ENCODE measurements at regions not wholly inside any gene's neighbourhood (a gene's known extent, or its start where the extent isn't known, plus 50 kb on each side); places are given as distances from the start of the nearest gene placed in this dataset.

- Histone ChIP-seq H3K79me2 (ENCODE audit: control insufficient read depth, insufficient read depth, low read length, unreplicated experiment) (no peaks in the 10 kb centered on the region), H3K4me3 (ENCODE audit: low read depth, low read length) (no peak overlapping the region), H3K36me3 (ENCODE audit: insufficient read depth, low read length) (no peaks in the 10 kb centered on the region), H3K27me3 (ENCODE audit: insufficient read depth, low read length) (no peaks in the 10 kb centered on the region), H3K4me1 (ENCODE audit: control insufficient read depth, insufficient read depth, low read length, unreplicated experiment) (no peaks in the 10 kb centered on the region), H3K27ac (ENCODE audit: low read depth, low read length) (no peak overlapping the region), H2AFZ (ENCODE audit: low read length, unreplicated experiment) (no peak overlapping the region)
These were observed 139.1 kb upstream of the DPT start for GRCh38 chr1:168867941-168868634.

GRCh38 chr1:168871531-168871930, 142.5 kb upstream of the DPT start:
- Histone ChIP-seq H3K4me1 (ENCODE audit: control insufficient read depth, insufficient read depth, low read length, unreplicated experiment) (no peaks in the 10 kb centered on the region), H3K79me2 (ENCODE audit: control insufficient read depth, insufficient read depth, low read length, unreplicated experiment) (no peaks in the 10 kb centered on the region), H3K36me3 (ENCODE audit: insufficient read depth, low read length) (no peaks in the 10 kb centered on the region), H2AFZ (ENCODE audit: low read length, unreplicated experiment) (no peak overlapping the region), H3K27ac (ENCODE audit: low read depth, low read length) (no peak overlapping the region), H3K27me3 (ENCODE audit: insufficient read depth, low read length) (no peaks in the 10 kb centered on the region), H3K4me3 (ENCODE audit: low read depth, low read length) (no peak overlapping the region)

- Histone ChIP-seq H3K4me3 (ENCODE audit: low read depth, low read length) (no peak overlapping the region), H3K4me1 (ENCODE audit: control insufficient read depth, insufficient read depth, low read length, unreplicated experiment) (peaks cover 5% of the 10 kb centered on the region), H2AFZ (ENCODE audit: low read length, unreplicated experiment) (no peak overlapping the region), H3K36me3 (ENCODE audit: insufficient read depth, low read length) (no peaks in the 10 kb centered on the region), H3K27me3 (ENCODE audit: insufficient read depth, low read length) (no peaks in the 10 kb centered on the region), H3K27ac (ENCODE audit: low read depth, low read length) (no peak overlapping the region), H3K79me2 (ENCODE audit: control insufficient read depth, insufficient read depth, low read length, unreplicated experiment) (no peaks in the 10 kb centered on the region)
These were observed 146.8 kb upstream of the DPT start for GRCh38 chr1:168875831-168876230.

- Histone ChIP-seq H3K27me3 (ENCODE audit: insufficient read depth, low read length) (no peaks in the 10 kb centered on the region), H3K4me1 (ENCODE audit: control insufficient read depth, insufficient read depth, low read length, unreplicated experiment) (peaks cover 5% of the 10 kb centered on the region), H3K36me3 (ENCODE audit: insufficient read depth, low read length) (no peaks in the 10 kb centered on the region), H3K4me3 (ENCODE audit: low read depth, low read length) (no peak overlapping the region), H2AFZ (ENCODE audit: low read length, unreplicated experiment) (no peak overlapping the region), H3K27ac (ENCODE audit: low read depth, low read length) (no peak overlapping the region), H3K79me2 (ENCODE audit: control insufficient read depth, insufficient read depth, low read length, unreplicated experiment) (no peaks in the 10 kb centered on the region)
These were observed 147.8 kb upstream of the DPT start for GRCh38 chr1:168876830-168877229.

- no peaks in the 10 kb centered on the region for H3K36me3 ChIP-seq (ENCODE audit: insufficient read depth, low read length)
- peak overlapping the region; percentile 62 for H2AFZ ChIP-seq (ENCODE audit: low read length, unreplicated experiment)
- H3K27me3 ChIP-seq (ENCODE audit: insufficient read depth, low read length) = no peaks in the 10 kb centered on the region
- H3K4me3 ChIP-seq (ENCODE audit: low read depth, low read length) = peak overlapping the region; percentile 49
- no peak overlapping the region for H3K27ac ChIP-seq (ENCODE audit: low read depth, low read length)
- H3K4me1 ChIP-seq (ENCODE audit: control insufficient read depth, insufficient read depth, low read length, unreplicated experiment) = peaks cover 5% of the 10 kb centered on the region
- H3K79me2 ChIP-seq (ENCODE audit: control insufficient read depth, insufficient read depth, low read length, unreplicated experiment) = no peaks in the 10 kb centered on the region
These were observed 151.1 kb upstream of the DPT start for GRCh38 chr1:168879896-168880734.

- Histone ChIP-seq H3K79me2 (ENCODE audit: control insufficient read depth, insufficient read depth, low read length, unreplicated experiment) (no peaks in the 10 kb centered on the region), H2AFZ (ENCODE audit: low read length, unreplicated experiment) (no peak overlapping the region), H3K4me1 (ENCODE audit: control insufficient read depth, insufficient read depth, low read length, unreplicated experiment) (peaks cover 5% of the 10 kb centered on the region), H3K36me3 (ENCODE audit: insufficient read depth, low read length) (no peaks in the 10 kb centered on the region), H3K4me3 (ENCODE audit: low read depth, low read length) (no peak overlapping the region), H3K27me3 (ENCODE audit: insufficient read depth, low read length) (no peaks in the 10 kb centered on the region), H3K27ac (ENCODE audit: low read depth, low read length) (no peak overlapping the region)
These were observed 152.8 kb upstream of the DPT start for GRCh38 chr1:168881656-168882260.

GRCh38 chr1:168887381-168887780, 158.4 kb upstream of the DPT start:
- Histone ChIP-seq H3K4me1 (ENCODE audit: control insufficient read depth, insufficient read depth, low read length, unreplicated experiment) (no peaks in the 10 kb centered on the region), H3K79me2 (ENCODE audit: control insufficient read depth, insufficient read depth, low read length, unreplicated experiment) (no peaks in the 10 kb centered on the region), H3K27ac (ENCODE audit: low read depth, low read length) (no peak overlapping the region), H3K36me3 (ENCODE audit: insufficient read depth, low read length) (no peaks in the 10 kb centered on the region), H3K4me3 (ENCODE audit: low read depth, low read length) (no peak overlapping the region), H3K27me3 (ENCODE audit: insufficient read depth, low read length) (no peaks in the 10 kb centered on the region), H2AFZ (ENCODE audit: low read length, unreplicated experiment) (no peak overlapping the region)

- Histone ChIP-seq H3K79me2 (ENCODE audit: control insufficient read depth, insufficient read depth, low read length, unreplicated experiment) (no peaks in the 10 kb centered on the region), H3K27me3 (ENCODE audit: insufficient read depth, low read length) (no peaks in the 10 kb centered on the region), H3K4me1 (ENCODE audit: control insufficient read depth, insufficient read depth, low read length, unreplicated experiment) (peaks cover 5% of the 10 kb centered on the region), H3K27ac (ENCODE audit: low read depth, low read length) (no peak overlapping the region), H2AFZ (ENCODE audit: low read length, unreplicated experiment) (no peak overlapping the region), H3K36me3 (ENCODE audit: insufficient read depth, low read length) (no peaks in the 10 kb centered on the region), H3K4me3 (ENCODE audit: low read depth, low read length) (no peak overlapping the region)
These were observed 159.4 kb upstream of the DPT start for GRCh38 chr1:168888418-168888817.

GRCh38 chr1:168892931-168893330, 163.9 kb upstream of the DPT start:
- no peak overlapping the region for H2AFZ ChIP-seq (ENCODE audit: low read length, unreplicated experiment)

GRCh38 chr1:168893359-168893801, 164.4 kb upstream of the DPT start:
- no peaks in the 10 kb centered on the region for H3K27me3 ChIP-seq (ENCODE audit: insufficient read depth, low read length)

More at GRCh38 chr1:168892931-168893330, 163.9 kb upstream of the DPT start:
- peak overlapping the region; percentile 32; the same call in 1 of the 2 replicates for H3K27ac ChIP-seq (ENCODE audit: low read depth, low read length)
- H3K79me2 ChIP-seq (ENCODE audit: control insufficient read depth, insufficient read depth, low read length, unreplicated experiment) = no peaks in the 10 kb centered on the region
- H3K4me3 ChIP-seq (ENCODE audit: low read depth, low read length) = no peak overlapping the region
- H3K36me3 ChIP-seq (ENCODE audit: insufficient read depth, low read length) = no peaks in the 10 kb centered on the region
- H3K4me1 ChIP-seq (ENCODE audit: control insufficient read depth, insufficient read depth, low read length, unreplicated experiment) = peaks cover 5% of the 10 kb centered on the region
- no peaks in the 10 kb centered on the region for H3K27me3 ChIP-seq (ENCODE audit: insufficient read depth, low read length)

More at GRCh38 chr1:168893359-168893801, 164.4 kb upstream of the DPT start:
- no peaks in the 10 kb centered on the region for H3K36me3 ChIP-seq (ENCODE audit: insufficient read depth, low read length)
- peak overlapping the region; percentile 32; the same call in 1 of the 2 replicates for H3K27ac ChIP-seq (ENCODE audit: low read depth, low read length)
- no peaks in the 10 kb centered on the region for H3K79me2 ChIP-seq (ENCODE audit: control insufficient read depth, insufficient read depth, low read length, unreplicated experiment)
- H3K4me3 ChIP-seq (ENCODE audit: low read depth, low read length) = no peak overlapping the region
- peaks cover 5% of the 10 kb centered on the region for H3K4me1 ChIP-seq (ENCODE audit: control insufficient read depth, insufficient read depth, low read length, unreplicated experiment)
- no peak overlapping the region for H2AFZ ChIP-seq (ENCODE audit: low read length, unreplicated experiment)
